Testis (tissue), 2 donors: ENCODE measurements at regions not wholly inside any gene's neighbourhood (a gene's known extent, or its start where the extent isn't known, plus 50 kb on each side); places are given as distances from the start of the nearest gene placed in this dataset.

Experiments used
- DNase-seq: peaks from one replicate; pipeline ENCODE4 v3.0.0-alpha.2; 2019
- H3K27ac ChIP-seq, 2 donors: fragments of 200-600 bp; sonication (generic); one replicate each; pipeline ENCODE4 v1.5.1; 2019
- H3K27me3 ChIP-seq: fragments of 200-600 bp; sonication (generic); one replicate; pipeline ENCODE4 v1.5.1; 2019
- H3K36me3 ChIP-seq: fragments of 200-600 bp; sonication (generic); one replicate; pipeline ENCODE4 v1.5.1; 2017; ENCODE audit warnings: low read depth; ENCODE audit errors: missing control alignments
- H3K4me1 ChIP-seq: fragments of 200-600 bp; sonication (generic); one replicate; pipeline ENCODE4 v1.5.1; 2019
- H3K4me3 ChIP-seq, 2 donors: fragments of 200-600 bp; sonication (generic); one replicate each; pipeline ENCODE4 v1.5.1; 2017 to 2019
- H3K9me3 ChIP-seq: fragments of 200-600 bp; sonication (generic); one replicate; pipeline ENCODE4 v1.5.1; 2017
- CTCF ChIP-seq, 3 experiments: fragments of 450-650 bp in 2 of 3; fragments of 200-600 bp in 1 of 3; sonication (generic) in 1 of 3; IDR thresholded peaks; one replicate each; pipeline ENCODE4 v1.5.1; 2016 to 2019; ENCODE audit warnings: antibody characterized with exemption in 3 of 3, mild to moderate bottlenecking in 2 of 3, moderate library complexity in 1 of 3
- POLR2A ChIP-seq: fragments of 450-650 bp; IDR thresholded peaks from one replicate; pipeline ENCODE4 v1.6.1; 2017; ENCODE audit warnings: antibody characterized with exemption, mild to moderate bottlenecking, moderate library complexity
- WGBS, 2 donors: methylation state at CpG; one replicate each; pipeline ENCODE4 v1.1.5; 2018; 5-methylcytosine and 5-hydroxymethylcytosine counted together
- intact Hi-C: fragments of 100-400 bp; cut with DNase I; formaldehyde crosslinking; loops from one replicate; pipeline ENCODE4 v1.15.1; 2023; ENCODE audit warnings: low total_unique reads

DNA sequence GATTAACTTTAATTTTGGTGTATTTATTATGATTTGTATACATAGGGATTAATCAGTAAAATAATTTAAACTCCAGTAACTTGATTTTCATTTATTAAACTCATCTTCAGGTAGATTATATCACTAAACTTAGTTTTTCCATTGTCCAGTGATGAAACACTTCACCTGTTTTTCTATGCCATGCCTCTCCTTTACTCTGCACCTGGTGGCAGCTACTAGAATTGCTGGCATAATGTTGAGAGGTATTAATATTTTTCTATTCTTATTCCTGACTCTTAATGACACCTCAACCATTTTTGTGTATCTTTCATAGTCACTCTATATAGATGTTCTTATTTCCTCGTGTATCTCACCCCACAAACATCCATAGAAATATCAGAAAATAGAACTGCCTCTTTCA is 940.3 kb upstream of the CRIM1 start:
- no peaks in the 10 kb centered on the region for H3K4me1 ChIP-seq
- peak in 2 of 3 experiments; percentile 4 to 31 for TF ChIP-seq CTCF (IDR thresholded peaks at IDR 0.05)
- TF ChIP-seq POLR2A = no peak
- no peak for DNase-seq
- no peak overlapping the region for H3K4me3 ChIP-seq
- intact Hi-C loops = no loop called here
- H3K27ac ChIP-seq = no peak overlapping the region
- H3K27me3 ChIP-seq = no peaks in the 10 kb centered on the region
- no peaks in the 10 kb centered on the region for H3K9me3 ChIP-seq
- WGBS, 2 donors = 87 to 100% methylated on average over 1 of the region's 1 CpG
- H3K36me3 ChIP-seq = no peaks in the 10 kb centered on the region

DNA sequence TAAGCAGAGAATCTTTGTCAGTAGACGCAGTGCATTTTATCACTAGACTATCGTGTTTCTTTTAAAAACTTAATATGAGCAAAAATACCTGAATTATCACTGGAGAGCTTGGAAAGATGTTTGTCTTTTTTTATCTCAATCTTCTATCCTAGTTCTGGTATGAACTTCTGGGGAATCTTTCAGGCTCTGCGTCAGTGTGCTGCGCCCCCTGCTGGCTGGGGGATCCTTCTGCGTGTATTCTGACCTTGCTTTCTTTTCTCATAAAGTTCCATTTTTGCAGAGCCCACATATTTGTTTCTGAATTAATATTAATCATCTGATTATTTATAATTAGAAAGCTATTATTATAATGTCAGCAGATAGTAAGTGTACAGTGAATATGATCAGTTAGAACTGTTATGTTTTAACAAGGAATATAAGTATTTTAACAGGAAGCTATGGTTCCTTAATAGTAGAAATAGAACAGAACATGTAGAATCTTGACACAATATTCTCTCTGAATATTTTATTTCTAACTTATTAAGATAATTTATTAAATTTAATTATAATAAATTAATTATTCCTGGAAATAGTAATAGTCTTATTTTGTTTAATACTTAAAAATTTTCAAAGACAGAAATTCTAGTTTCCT is 945.0 kb upstream of the CRIM1 start:
- no peaks in the 10 kb centered on the region for H3K36me3 ChIP-seq
- peak; percentile 60 to 95 (median 65) for TF ChIP-seq CTCF (IDR thresholded peaks at IDR 0.05)
- TF ChIP-seq POLR2A = no peak
- no peaks in the 10 kb centered on the region for H3K9me3 ChIP-seq
- H3K4me1 ChIP-seq = no peaks in the 10 kb centered on the region
- intact Hi-C loops = no loop called here
- no peaks in the 10 kb centered on the region for H3K27me3 ChIP-seq
- peak; percentile 68 for DNase-seq
- WGBS, 2 donors = 20 to 27% methylated on average over 5 of the region's 5 CpGs
- H3K27ac ChIP-seq = no peak overlapping the region
- H3K4me3 ChIP-seq = no peak overlapping the region

DNA sequence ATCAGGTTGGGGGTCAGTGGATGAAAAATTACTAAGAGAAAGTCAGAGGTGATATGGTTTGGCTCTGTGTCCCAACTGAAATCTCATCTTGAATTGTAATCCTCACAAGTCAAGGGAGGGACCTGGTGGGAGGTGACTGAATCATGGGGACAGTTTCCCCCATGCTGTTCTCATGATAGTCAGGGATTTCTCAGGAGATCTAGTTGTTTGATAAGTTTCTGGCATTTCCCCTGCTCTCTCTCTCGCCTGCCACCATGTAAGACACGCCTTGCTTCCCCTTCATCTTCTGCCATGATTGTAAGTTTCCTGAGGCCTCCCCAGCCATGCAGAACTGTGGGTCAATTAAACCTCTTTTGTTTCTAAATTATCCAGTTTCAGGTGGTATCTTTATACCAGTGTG is 945.8 kb upstream of the CRIM1 start:
- TF ChIP-seq CTCF (IDR thresholded peaks at IDR 0.05) (no peak), POLR2A (no peak)
- H3K9me3 ChIP-seq = no peaks in the 10 kb centered on the region
- no peaks in the 10 kb centered on the region for H3K27me3 ChIP-seq
- H3K27ac ChIP-seq = no peak overlapping the region
- no peak for DNase-seq
- no peaks in the 10 kb centered on the region for H3K4me1 ChIP-seq
- no peaks in the 10 kb centered on the region for H3K36me3 ChIP-seq
- H3K4me3 ChIP-seq = no peak overlapping the region
- WGBS, 2 donors = 49 to 72% methylated on average over 2 of the region's 2 CpGs
- intact Hi-C loops = no loop called here

- no peak overlapping the region for H3K4me3 ChIP-seq
- H3K36me3 ChIP-seq = no peaks in the 10 kb centered on the region
- H3K9me3 ChIP-seq = no peaks in the 10 kb centered on the region
- no peaks in the 10 kb centered on the region for H3K4me1 ChIP-seq
- DNase-seq = no peak
- no peak overlapping the region for H3K27ac ChIP-seq
- no peaks in the 10 kb centered on the region for H3K27me3 ChIP-seq
- TF ChIP-seq CTCF (IDR thresholded peaks at IDR 0.05) (no peak), POLR2A (no peak)
- intact Hi-C loops = no loop called here
These were observed 947.3 kb upstream of the CRIM1 start for GRCh38 chr2:35408320-35408719.

- H3K4me3 ChIP-seq = peak overlapping the region in 1 of 2 donors; percentile 22
- H3K36me3 ChIP-seq = no peaks in the 10 kb centered on the region
- no peaks in the 10 kb centered on the region for H3K4me1 ChIP-seq
- no peak overlapping the region for H3K27ac ChIP-seq
- intact Hi-C loops = no loop called here
- TF ChIP-seq POLR2A (no peak), CTCF (IDR thresholded peaks at IDR 0.05) (no peak)
- DNase-seq = no peak
- no peaks in the 10 kb centered on the region for H3K9me3 ChIP-seq
- 65 to 74% methylated on average over 18 to 22 of the region's 22 CpGs for WGBS, 2 donors
- H3K27me3 ChIP-seq = no peaks in the 10 kb centered on the region
These were observed 963.7 kb upstream of the CRIM1 start for GRCh38 chr2:35391736-35392442.
